ENCODE measurements at regions not wholly inside any gene's neighbourhood (a gene's known extent, or its start where the extent isn't known, plus 50 kb on each side); places are given as distances from the start of the nearest gene placed in this dataset.
A peak's percentile ranks its signal among the peaks of the same experiment; 100 is the strongest.

GRCh38 chr4:152193059-152193458, 342.8 kb downstream of the FBXW7 start:
- TF ChIP-seq, protein P1, sequence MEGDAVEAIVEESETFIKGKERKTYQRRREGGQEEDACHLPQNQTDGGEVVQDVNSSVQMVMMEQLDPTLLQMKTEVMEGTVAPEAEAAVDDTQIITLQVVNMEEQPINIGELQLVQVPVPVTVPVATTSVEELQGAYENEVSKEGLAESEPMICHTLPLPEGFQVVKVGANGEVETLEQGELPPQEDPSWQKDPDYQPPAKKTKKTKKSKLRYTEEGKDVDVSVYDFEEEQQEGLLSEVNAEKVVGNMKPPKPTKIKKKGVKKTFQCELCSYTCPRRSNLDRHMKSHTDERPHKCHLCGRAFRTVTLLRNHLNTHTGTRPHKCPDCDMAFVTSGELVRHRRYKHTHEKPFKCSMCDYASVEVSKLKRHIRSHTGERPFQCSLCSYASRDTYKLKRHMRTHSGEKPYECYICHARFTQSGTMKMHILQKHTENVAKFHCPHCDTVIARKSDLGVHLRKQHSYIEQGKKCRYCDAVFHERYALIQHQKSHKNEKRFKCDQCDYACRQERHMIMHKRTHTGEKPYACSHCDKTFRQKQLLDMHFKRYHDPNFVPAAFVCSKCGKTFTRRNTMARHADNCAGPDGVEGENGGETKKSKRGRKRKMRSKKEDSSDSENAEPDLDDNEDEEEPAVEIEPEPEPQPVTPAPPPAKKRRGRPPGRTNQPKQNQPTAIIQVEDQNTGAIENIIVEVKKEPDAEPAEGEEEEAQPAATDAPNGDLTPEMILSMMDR (IDR thresholded peaks at IDR 0.05; ENCODE audit: insufficient read depth, low read length, missing control alignments): no peak
- peak; percentile 28 for DNase-seq (ENCODE audit: low read depth, low spot score)
- H3K4me3 ChIP-seq (ENCODE audit: low read depth, low read length): no peak overlapping the region
- POLR2A ChIA-PET: no interaction called here
- CTCF ChIA-PET: no interaction called here

- POLR2A ChIA-PET: no interaction called here
- TF ChIP-seq, protein P1 (IDR thresholded peaks at IDR 0.05; ENCODE audit: insufficient read depth, low read length, missing control alignments): no peak
- H3K4me3 ChIP-seq (ENCODE audit: low read depth, low read length): no peak overlapping the region
- CTCF ChIA-PET: no interaction called here
- DNase-seq (ENCODE audit: low read depth, low spot score): no peak
Measured at GRCh38 chr4:152190907-152191306, 345.0 kb downstream of the FBXW7 start.

- ChIA-PET POLR2A (no interaction called here), CTCF (no interaction called here)
- no peak for DNase-seq (ENCODE audit: low read depth, low spot score)
- no peak overlapping the region for H3K4me3 ChIP-seq (ENCODE audit: low read depth, low read length)
- TF ChIP-seq, protein P1 (IDR thresholded peaks at IDR 0.05; ENCODE audit: insufficient read depth, low read length, missing control alignments): no peak
Measured at GRCh38 chr4:152189451-152190179, 346.3 kb downstream of the FBXW7 start.

DNA sequence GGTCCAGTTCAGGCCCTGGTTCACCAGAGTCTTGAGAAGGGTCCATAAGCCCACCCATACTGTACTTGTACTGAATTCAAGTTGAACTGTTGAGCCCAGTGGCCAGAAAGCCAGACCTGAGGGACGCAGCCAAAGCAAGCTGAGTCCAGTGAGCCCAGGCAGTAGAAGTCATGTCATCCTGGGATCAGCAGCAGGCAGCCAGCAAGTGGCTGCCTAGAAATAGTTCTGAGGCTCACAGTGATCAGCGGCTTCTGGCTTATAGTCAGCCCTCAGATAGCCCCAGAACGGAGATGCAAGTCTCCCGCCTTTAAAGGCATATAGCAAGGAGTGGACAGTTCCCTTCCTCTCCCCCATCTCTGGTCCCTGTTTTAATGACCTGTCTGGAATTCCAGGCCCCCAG, 347.1 kb downstream of the FBXW7 start:
- no peak overlapping the region for H3K4me3 ChIP-seq (ENCODE audit: low read depth, low read length)
- DNase-seq (ENCODE audit: low read depth, low spot score): no peak
- POLR2A ChIA-PET: no interaction called here
- TF ChIP-seq, protein P1 (IDR thresholded peaks at IDR 0.05; ENCODE audit: insufficient read depth, low read length, missing control alignments): no peak
- CTCF ChIA-PET: no interaction called here

- H3K4me3 ChIP-seq (ENCODE audit: low read depth, low read length): no peak overlapping the region
- no peak for DNase-seq (ENCODE audit: low read depth, low spot score)
- ChIA-PET POLR2A (no interaction called here), CTCF (no interaction called here)
- TF ChIP-seq, protein P1 (IDR thresholded peaks at IDR 0.05; ENCODE audit: insufficient read depth, low read length, missing control alignments): no peak
Measured at GRCh38 chr4:152187693-152188092, 348.2 kb downstream of the FBXW7 start.

- H3K4me3 ChIP-seq (ENCODE audit: low read depth, low read length): no peak overlapping the region
- TF ChIP-seq, protein P1 (IDR thresholded peaks at IDR 0.05; ENCODE audit: insufficient read depth, low read length, missing control alignments): no peak
- no peak for DNase-seq (ENCODE audit: low read depth, low spot score)
- ChIA-PET CTCF (no interaction called here), POLR2A (no interaction called here)
Measured at GRCh38 chr4:152185786-152186550, 349.9 kb downstream of the FBXW7 start.
